ENCODE measurements at regions not wholly inside any gene's neighbourhood (a gene's known extent, or its start where the extent isn't known, plus 50 kb on each side); places are given as distances from the start of the nearest gene placed in this dataset.

- ChIA-PET POLR2A (no interaction called here), CTCF (interaction anchor here (1.0 kb wide), 1 partner anchor 14 kb away, joined by 3 read pairs; no protein-coding TSS in a partner anchor)
- no peak for TF ChIP-seq CTCF (IDR thresholded peaks at IDR 0.05; ENCODE audit: insufficient read depth, low read depth, low read length)
- no peaks in the 10 kb centered on the region for H3K36me3 ChIP-seq (ENCODE audit: control insufficient read depth, insufficient read depth, low read length)
- no peak for DNase-seq (ENCODE audit: low read depth)
- no peak overlapping the region for H3K4me3 ChIP-seq (ENCODE audit: low read depth, low read length)
- H3K27me3 ChIP-seq (ENCODE audit: control insufficient read depth, insufficient read depth, low read length) = no peaks in the 10 kb centered on the region
These were observed 253.8 kb downstream of the TNS1 start for GRCh38 chr2:217749008-217749407.

- no peak for DNase-seq (ENCODE audit: low read depth)
- H3K36me3 ChIP-seq (ENCODE audit: control insufficient read depth, insufficient read depth, low read length) = no peaks in the 10 kb centered on the region
- H3K4me3 ChIP-seq (ENCODE audit: low read depth, low read length) = no peak overlapping the region
- POLR2A ChIA-PET = no interaction called here
- CTCF ChIA-PET = interaction anchor here (0.9 to 1.5 kb wide), 3 partner anchors 10 to 43 kb away, joined by 3 to 5 read pairs (median 3); no protein-coding TSS in a partner anchor
- no peak for TF ChIP-seq CTCF (IDR thresholded peaks at IDR 0.05; ENCODE audit: insufficient read depth, low read depth, low read length)
- no peaks in the 10 kb centered on the region for H3K27me3 ChIP-seq (ENCODE audit: control insufficient read depth, insufficient read depth, low read length)
These were observed 256.0 kb downstream of the TNS1 start for GRCh38 chr2:217746808-217747207.

- CTCF ChIA-PET = interaction anchor here (1.2 to 1.8 kb wide), 3 partner anchors 10 to 1224 kb away, joined by 3 to 5 read pairs (median 3); no protein-coding TSS in a partner anchor
- no peak for TF ChIP-seq CTCF (IDR thresholded peaks at IDR 0.05; ENCODE audit: insufficient read depth, low read depth, low read length)
- Histone ChIP-seq H3K27me3 (ENCODE audit: control insufficient read depth, insufficient read depth, low read length) (no peaks in the 10 kb centered on the region), H3K36me3 (ENCODE audit: control insufficient read depth, insufficient read depth, low read length) (no peaks in the 10 kb centered on the region), H3K4me3 (ENCODE audit: low read depth, low read length) (no peak overlapping the region)
- POLR2A ChIA-PET = no interaction called here
- DNase-seq (ENCODE audit: low read depth) = no peak
These were observed 258.6 kb downstream of the TNS1 start for GRCh38 chr2:217743966-217744761.

- DNase-seq (ENCODE audit: low read depth) = no peak
- CTCF ChIA-PET = interaction anchor here (1.2 to 1.3 kb wide), 2 partner anchors 10 to 1223 kb away, joined by 3 read pairs; no protein-coding TSS in a partner anchor
- no peak overlapping the region for H3K4me3 ChIP-seq (ENCODE audit: low read depth, low read length)
- POLR2A ChIA-PET = no interaction called here
- no peak for TF ChIP-seq CTCF (IDR thresholded peaks at IDR 0.05; ENCODE audit: insufficient read depth, low read depth, low read length)
- no peaks in the 10 kb centered on the region for H3K27me3 ChIP-seq (ENCODE audit: control insufficient read depth, insufficient read depth, low read length)
- no peaks in the 10 kb centered on the region for H3K36me3 ChIP-seq (ENCODE audit: control insufficient read depth, insufficient read depth, low read length)
These were observed 259.4 kb downstream of the TNS1 start for GRCh38 chr2:217743407-217743806.

GRCh38 chr2:217742841-217743240, 260.0 kb downstream of the TNS1 start:
- H3K4me3 ChIP-seq (ENCODE audit: low read depth, low read length) = no peak overlapping the region
- no peak for DNase-seq (ENCODE audit: low read depth)
- POLR2A ChIA-PET = no interaction called here
- CTCF ChIA-PET = interaction anchor here (1.2 kb wide), 1 partner anchor 9 kb away, joined by 3 read pairs; no protein-coding TSS in a partner anchor
- H3K36me3 ChIP-seq (ENCODE audit: control insufficient read depth, insufficient read depth, low read length) = no peaks in the 10 kb centered on the region
- TF ChIP-seq CTCF (IDR thresholded peaks at IDR 0.05; ENCODE audit: insufficient read depth, low read depth, low read length) = no peak
- no peaks in the 10 kb centered on the region for H3K27me3 ChIP-seq (ENCODE audit: control insufficient read depth, insufficient read depth, low read length)

All from BJ (cell line).